ENCODE measurements at regions not wholly inside any gene's neighbourhood (a gene's known extent, or its start where the extent isn't known, plus 50 kb on each side); places are given as distances from the start of the nearest gene placed in this dataset.

- Mint-ChIP-seq H3K4me3 (no peak overlapping the region), H3K27me3 (no peaks in the 10 kb centered on the region)
Observed at GRCh38 chr10:52674474-52674873, 98.1 kb downstream of the MBL2 start.

GRCh38 chr10:52677086-52677485 is 95.5 kb downstream of the MBL2 start:
- Mint-ChIP-seq H3K9me3 (peaks cover 7% of the 10 kb centered on the region), H3K4me3 (no peak overlapping the region), H3K36me3 (ENCODE audit: low read depth) (no peaks in the 10 kb centered on the region), H3K27ac (no peak overlapping the region), H3K4me1 (ENCODE audit: low read depth) (no peaks in the 10 kb centered on the region), H3K27me3 (no peaks in the 10 kb centered on the region)
- no peak overlapping the region for H3K27ac ChIP-seq (ENCODE audit: low read depth in 1 of 2, low read length in 2 of 2)
- DNase-seq (no peak), ATAC-seq (ENCODE audit: poor library complexity) (no peak)
- no peaks in the 10 kb centered on the region for H3K27me3 ChIP-seq (ENCODE audit: control insufficient read depth in 1 of 2, insufficient read depth in 2 of 2, low read length in 2 of 2)
- intact Hi-C loops (cut with DNase I, micrococcal nuclease): no loop called here
- H3K4me1 ChIP-seq (ENCODE audit: insufficient read depth, low read length): no peaks in the 10 kb centered on the region
- CTCF ChIA-PET: no interaction called here
- no peak overlapping the region for H3K4me3 ChIP-seq (ENCODE audit: low read length)
- POLR2A ChIA-PET: no interaction called here
- peaks cover 0 to 8% of the 10 kb centered on the region in 2 experiments for H3K9me3 ChIP-seq (ENCODE audit: control insufficient read depth in 1 of 2, insufficient read depth in 1 of 2, low read length in 2 of 2)
- no peaks in the 10 kb centered on the region for H3K36me3 ChIP-seq (ENCODE audit: insufficient read depth, low read length)
- no peak for TF ChIP-seq CTCF (IDR thresholded peaks at IDR 0.05)

More at GRCh38 chr10:52674474-52674873, 98.1 kb downstream of the MBL2 start:
- no peak overlapping the region for H3K27ac Mint-ChIP-seq
- Histone ChIP-seq H3K4me1 (ENCODE audit: insufficient read depth, low read length) (no peaks in the 10 kb centered on the region), H3K36me3 (ENCODE audit: insufficient read depth, low read length) (no peaks in the 10 kb centered on the region), H3K9me3 (ENCODE audit: control insufficient read depth in 1 of 2, insufficient read depth in 1 of 2, low read length in 2 of 2) (peaks cover 0 to 5% of the 10 kb centered on the region in 2 experiments), H3K4me3 (ENCODE audit: low read length) (no peak overlapping the region), H3K27ac (ENCODE audit: low read depth in 1 of 2, low read length in 2 of 2) (no peak overlapping the region), H3K27me3 (ENCODE audit: control insufficient read depth in 1 of 2, insufficient read depth in 2 of 2, low read length in 2 of 2) (no peaks in the 10 kb centered on the region)
- TF ChIP-seq CTCF (IDR thresholded peaks at IDR 0.05): no peak
- CTCF ChIA-PET: no interaction called here
- H3K9me3 Mint-ChIP-seq: peaks cover 7% of the 10 kb centered on the region
- ATAC-seq (ENCODE audit: poor library complexity) (no peak), DNase-seq (no peak)
- no peaks in the 10 kb centered on the region for H3K36me3 Mint-ChIP-seq (ENCODE audit: low read depth)
- POLR2A ChIA-PET: no interaction called here
- intact Hi-C loops (cut with DNase I, micrococcal nuclease): no loop called here
- no peaks in the 10 kb centered on the region for H3K4me1 Mint-ChIP-seq (ENCODE audit: low read depth)

- ChIA-PET POLR2A (no interaction called here), CTCF (no interaction called here)
- Mint-ChIP-seq H3K9me3 (peaks cover 5% of the 10 kb centered on the region), H3K36me3 (ENCODE audit: low read depth) (no peaks in the 10 kb centered on the region), H3K4me1 (ENCODE audit: low read depth) (no peaks in the 10 kb centered on the region), H3K27me3 (no peaks in the 10 kb centered on the region), H3K27ac (no peak overlapping the region), H3K4me3 (no peak overlapping the region)
- no peaks in the 10 kb centered on the region for H3K4me1 ChIP-seq (ENCODE audit: insufficient read depth, low read length)
- H3K9me3 ChIP-seq (ENCODE audit: control insufficient read depth in 1 of 2, insufficient read depth in 1 of 2, low read length in 2 of 2): peaks cover 0 to 3% of the 10 kb centered on the region in 2 experiments
- no peaks in the 10 kb centered on the region for H3K27me3 ChIP-seq (ENCODE audit: control insufficient read depth in 1 of 2, insufficient read depth in 2 of 2, low read length in 2 of 2)
- DNase-seq (no peak), ATAC-seq (ENCODE audit: poor library complexity) (no peak)
- no peak for TF ChIP-seq CTCF (IDR thresholded peaks at IDR 0.05)
- H3K4me3 ChIP-seq (ENCODE audit: low read length): no peak overlapping the region
- H3K36me3 ChIP-seq (ENCODE audit: insufficient read depth, low read length): no peaks in the 10 kb centered on the region
- intact Hi-C loops (cut with DNase I, micrococcal nuclease): no loop called here
- H3K27ac ChIP-seq (ENCODE audit: low read depth in 1 of 2, low read length in 2 of 2): no peak overlapping the region
Observed at GRCh38 chr10:52678611-52679010, 94.0 kb downstream of the MBL2 start.
